ENCODE measurements at regions not wholly inside any gene's neighbourhood (a gene's known extent, or its start where the extent isn't known, plus 50 kb on each side); places are given as distances from the start of the nearest gene placed in this dataset.
"Not testable (repeated sequence)": the region's sequence is repeated elsewhere in the genome, so short reads cannot be mapped to it uniquely, and the experiment has no call there.

DNA sequence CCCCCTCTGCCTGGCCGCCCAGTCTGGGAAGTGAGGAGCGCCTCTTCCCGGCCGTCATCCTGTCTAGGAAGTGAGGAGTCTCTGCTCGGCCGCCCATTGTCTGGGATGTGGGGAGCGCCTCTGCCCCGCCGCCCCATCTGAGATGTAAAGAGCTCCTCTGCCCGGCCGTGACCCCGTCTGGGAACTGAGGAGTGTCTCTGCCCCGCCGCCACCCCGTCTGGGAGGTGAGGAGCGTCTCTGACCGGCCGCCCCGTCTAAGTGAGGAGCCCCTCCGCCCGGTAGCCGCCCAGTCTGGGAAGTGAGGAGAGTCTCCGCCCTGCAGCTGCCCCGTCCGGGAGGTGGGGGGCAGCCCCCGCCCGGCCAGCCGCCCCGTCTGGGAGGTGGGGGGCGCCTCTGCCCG is 228.9 kb downstream of the RPIA start:
- not testable (repeated sequence) for DNase-seq (ENCODE audit: low read depth, low spot score)

DNA sequence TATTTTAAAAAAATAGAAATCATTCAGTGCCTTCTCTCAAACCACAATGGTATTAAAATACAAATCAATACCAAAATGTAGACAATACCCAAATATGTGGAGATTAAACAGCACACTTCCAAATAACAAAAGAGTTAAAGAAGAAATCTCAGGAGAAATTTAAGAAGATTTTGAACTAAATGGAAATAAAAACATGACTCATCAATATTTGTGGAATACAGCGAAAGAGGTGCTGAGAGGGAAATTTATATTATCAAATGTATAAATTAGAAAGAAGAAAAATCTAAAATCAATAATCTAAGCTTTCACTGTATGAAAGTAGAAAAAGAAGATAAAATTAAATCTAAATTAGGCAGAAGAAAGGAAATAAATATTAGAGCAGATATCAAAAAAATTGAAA is 233.1 kb downstream of the RPIA start:
- no peak for DNase-seq (ENCODE audit: low read depth, low spot score)

DNA sequence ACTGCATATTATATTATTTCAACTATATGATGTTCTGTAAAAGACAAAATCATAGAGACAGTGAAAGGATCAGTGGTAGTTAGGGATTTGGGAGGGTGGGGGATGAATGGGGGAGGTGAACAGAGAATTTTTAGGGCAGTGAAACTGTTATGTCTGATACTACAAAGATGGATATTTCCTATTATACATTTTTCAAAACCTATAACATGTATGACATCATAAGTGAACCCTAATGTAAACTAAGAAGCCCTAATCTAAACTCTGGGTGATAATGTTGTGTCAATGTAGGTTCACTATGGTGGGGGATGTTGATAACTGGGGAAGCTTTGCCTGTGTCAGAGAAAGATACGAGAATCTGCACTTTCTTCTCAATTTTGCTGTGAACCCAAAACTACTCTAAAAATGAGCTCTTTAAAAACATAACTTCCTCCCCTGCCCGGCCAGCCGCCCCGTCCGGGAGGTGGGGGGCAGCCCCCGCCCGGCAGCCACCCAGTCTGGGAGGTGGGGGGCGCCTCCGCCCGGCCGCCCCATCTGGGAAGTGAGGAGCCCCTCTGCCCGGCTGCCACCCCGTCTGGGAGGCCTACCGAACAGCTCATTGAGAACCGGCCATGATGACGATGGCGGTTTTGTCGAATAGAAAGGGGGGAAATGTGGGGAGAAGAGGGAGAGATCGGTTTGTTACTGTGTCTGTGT is 234.4 kb downstream of the RPIA start:
- no peak for DNase-seq (ENCODE audit: low read depth, low spot score)

DNA sequence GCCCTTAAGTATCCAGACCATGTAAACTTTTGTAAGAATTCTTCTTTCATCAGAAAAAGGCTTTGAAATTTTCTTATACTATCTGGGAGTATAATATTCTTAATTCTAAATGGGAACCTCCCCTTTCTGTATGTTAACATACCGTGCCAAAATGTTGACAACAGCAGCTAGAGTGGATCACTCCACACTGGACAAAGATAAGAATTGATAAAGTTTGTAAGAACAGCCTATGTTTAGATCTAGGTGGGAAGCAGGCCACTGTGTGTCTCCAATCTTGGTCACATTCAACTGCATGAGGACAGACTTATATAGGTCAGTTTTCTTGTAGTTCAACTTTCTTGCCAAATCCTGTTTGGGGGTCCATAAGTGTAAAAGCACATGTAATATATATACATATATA is 235.7 kb downstream of the RPIA start:
- DNase-seq (ENCODE audit: low read depth, low spot score) = no peak

DNA sequence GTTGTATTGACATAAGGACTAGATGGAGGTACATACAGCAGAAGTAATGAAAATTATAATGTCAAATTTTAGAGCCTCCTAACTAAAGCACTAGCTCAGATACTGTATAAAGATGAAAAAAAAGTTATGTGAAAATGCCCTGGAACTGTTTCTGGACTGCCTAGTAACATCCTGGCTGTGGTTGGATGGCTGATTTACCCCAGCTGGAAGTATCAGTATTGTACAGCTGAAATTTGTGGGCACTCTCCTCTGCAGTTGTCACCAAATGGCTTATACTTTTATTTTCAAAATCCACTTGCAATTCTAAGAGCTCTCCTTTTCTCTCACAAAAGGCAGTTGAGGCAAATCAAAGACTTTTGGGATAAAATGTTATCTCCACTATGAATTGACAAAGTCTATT is 239.2 kb downstream of the RPIA start:
- DNase-seq (ENCODE audit: low read depth, low spot score) = no peak

DNA sequence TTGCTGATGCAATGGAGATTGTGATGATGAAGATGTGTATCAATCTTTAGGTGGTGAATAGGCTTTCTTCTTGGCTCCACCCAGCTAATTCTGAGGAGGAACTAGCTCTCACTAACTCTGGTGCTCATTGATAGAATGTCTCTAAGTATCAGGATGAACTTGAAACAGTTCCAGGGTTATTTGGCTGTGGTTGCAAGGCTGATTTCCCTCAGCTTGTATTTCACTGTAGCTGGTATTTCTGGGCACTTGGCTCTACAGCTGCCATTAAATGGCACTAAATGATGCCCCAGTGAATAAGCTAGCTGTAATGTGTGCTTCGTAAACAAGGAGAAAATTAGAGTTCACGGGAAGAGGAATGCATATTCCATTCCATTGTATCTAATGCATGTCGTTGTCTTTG is 241.2 kb downstream of the RPIA start:
- no peak for DNase-seq (ENCODE audit: low read depth, low spot score)

DNA sequence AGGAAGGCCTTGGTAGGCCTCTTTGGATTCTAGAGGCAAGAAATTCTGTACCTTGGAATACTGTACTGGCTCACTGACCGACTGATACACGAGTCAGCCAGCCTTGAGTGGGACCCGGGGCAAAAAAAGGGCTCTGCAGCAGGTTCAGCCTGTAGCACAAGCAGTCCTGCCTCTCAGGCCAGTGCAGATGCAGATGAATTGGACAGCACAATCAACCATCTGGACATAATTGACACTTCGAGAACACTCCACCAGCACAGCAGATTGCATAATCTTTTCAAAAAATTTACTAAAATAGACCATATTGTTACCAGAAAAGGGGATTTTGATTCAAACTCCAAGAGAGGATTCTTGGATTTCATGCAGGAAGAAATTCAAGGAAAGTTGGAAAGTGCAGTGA is 241.6 kb downstream of the RPIA start:
- no peak for DNase-seq (ENCODE audit: low read depth, low spot score)

DNA sequence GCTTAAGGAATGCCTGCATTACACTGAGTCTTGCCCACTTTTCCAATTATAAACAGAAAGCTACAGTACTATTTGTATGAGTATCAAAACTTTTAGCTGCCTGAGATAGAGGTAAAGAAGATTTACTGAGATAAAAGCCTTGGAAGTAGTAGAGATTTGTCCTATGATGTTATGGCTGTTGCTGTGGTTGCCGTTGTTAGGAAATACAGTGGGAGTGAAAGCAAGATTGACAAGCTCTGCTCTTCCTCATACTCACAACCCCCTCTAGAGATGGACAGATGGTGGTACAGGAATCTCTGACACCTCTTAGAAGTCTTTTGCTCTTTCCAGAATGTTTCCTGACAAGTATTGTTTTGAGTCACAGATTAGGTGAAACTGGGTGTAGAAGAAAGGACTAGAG is 242.5 kb downstream of the RPIA start:
- no peak for DNase-seq (ENCODE audit: low read depth, low spot score)

DNA sequence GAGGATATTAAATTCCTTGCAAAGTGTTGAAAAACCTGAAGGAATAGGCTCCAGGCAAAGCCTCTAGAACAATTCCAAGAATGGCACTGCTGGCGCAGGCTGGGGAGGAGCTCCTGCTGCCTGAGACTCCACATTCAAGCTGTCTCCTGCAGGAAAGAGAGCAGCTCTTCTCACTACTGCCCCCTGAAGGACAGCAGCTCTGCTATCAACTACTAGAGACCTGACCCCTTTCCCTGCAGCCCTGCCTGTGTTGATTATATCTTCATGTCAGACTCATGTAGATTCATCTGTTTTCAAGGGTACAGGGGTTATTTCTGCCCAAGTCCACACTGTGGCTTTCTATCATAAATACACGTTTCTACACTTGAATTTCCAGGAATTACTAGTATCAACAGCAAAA is 249.7 kb downstream of the RPIA start:
- not testable (repeated sequence) for DNase-seq (ENCODE audit: low read depth, low spot score)

DNA sequence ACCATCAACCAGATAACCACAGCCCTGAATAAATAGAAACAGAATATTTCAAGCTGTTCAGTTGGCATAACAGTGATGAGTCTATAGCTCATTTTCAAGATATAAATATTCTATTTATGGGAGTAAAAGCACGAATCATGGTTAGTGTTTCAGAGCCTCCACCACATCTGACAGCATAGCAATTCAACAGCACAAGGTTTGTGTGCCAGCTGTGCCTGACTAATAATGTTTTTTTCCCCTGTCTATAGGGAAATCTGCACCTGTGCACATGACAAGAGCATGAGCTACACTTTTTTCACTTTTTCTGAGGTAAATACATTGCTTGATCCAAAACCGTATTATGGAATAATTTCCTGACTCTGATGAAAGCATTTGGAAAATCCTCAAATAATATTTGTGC is 251.3 kb downstream of the RPIA start:
- no peak for DNase-seq (ENCODE audit: low read depth, low spot score)

DNA sequence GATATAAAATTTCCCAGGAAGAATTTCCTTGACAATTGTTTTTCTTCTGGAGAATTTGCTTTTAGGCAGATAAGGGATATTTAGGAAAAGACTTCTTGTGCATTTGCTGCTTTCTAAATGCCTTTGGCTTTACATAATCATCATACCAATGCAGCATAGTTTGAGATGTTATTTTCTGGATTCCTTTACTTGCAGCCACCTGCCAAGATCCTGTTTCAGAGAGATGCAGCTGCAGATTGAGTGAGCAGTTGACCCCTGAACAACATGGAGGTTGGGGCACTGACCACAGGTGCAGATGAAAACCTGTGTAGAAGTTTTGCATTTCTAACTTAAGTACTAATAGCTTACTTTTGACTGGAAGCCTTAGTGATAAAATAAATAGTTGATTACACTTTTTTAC is 257.9 kb downstream of the RPIA start:
- DNase-seq (ENCODE audit: low read depth, low spot score) = no peak

DNA sequence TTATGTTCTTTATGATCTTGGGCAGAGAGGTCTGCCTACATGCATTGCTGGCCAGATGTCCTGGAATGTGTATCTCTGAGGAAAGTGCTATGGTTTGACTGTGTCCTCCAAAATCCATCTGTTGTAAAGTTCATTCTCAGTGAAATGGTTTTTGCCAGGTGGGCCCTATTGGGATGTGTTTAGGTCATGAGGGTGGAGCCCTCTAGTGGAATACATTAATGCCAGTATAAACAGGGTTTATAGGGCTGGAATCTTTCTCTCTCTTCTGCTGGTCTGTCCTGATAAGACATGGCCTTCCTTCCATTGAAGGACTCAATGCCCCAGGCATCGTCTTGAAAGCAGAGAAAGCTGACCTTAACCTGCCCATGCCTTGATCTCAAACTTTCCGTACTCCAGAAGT is 258.5 kb downstream of the RPIA start:
- DNase-seq (ENCODE audit: low read depth, low spot score) = no peak

DNA sequence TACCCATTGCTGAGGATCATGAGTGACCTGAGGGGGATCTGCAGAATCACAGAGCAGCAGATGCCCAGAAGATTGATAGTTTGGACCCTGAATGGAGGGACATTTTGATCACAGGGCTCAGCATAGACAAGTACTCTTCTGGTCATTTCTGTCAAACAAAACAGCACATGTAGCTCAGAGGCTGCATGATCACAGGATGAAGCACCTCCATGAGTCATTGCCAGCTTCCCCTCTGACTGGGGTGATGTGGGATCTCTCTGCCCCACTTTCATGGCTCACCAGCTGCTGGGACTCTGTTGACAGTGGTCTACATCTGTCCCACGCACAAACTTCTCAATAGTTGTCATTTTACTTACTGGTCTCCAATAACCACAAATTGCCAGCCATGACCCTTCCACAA is 264.1 kb downstream of the RPIA start:
- no peak for DNase-seq (ENCODE audit: low read depth, low spot score)

DNA sequence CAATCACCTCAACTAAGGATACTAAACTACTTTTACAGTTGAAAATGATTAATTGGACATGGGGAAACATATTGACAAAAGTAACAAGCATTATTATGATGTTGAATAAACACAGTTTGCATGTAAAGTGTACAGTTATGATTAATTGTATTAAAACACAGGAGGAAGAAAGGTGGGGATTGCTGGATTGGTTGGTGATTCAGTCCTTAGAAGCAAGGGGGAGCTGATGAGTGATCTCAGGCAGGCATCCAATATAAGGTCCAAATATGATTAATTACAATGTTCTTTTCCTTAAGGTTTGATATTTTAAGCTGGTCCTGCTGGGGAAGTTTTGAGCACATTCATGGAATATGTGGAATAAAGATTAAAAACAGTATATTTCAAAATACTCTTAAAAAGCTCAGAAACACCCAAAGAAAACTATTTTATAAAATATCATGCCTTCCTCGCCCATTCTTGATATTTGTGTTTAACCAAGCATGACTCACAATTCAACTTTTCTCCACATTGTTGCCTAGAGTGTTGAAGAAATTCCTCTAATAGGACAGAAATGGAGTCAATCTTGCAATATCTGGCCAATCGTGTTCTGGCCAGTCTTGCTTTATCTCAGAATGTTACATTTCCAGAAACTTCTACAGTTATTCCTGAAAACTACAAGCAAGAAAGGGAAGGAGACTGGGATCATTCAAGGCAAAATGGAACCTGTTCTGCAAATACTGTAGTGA is 268.2 kb downstream of the RPIA start:
- no peak for DNase-seq (ENCODE audit: low read depth, low spot score)

DNA sequence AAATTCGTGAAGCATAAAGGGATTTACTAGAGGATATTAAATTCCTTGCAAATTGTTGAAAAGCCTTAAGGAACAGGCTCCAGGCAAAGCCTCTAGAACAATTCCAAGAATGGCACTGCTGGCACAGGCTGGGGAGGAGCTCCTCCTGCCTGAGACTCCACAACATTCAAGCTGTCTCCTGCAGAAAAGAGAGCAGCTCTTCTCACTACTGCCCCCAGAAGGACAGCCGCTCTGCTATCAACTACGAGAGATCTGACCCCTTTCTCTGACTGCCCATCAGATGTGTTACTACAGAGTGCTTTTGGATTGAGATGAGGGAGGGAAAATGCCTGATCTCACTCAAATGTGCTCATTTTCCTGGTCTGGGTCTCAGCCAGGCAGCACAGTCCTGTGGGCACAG is 269.9 kb downstream of the RPIA start:
- DNase-seq (ENCODE audit: low read depth, low spot score) = not testable (repeated sequence)

DNA sequence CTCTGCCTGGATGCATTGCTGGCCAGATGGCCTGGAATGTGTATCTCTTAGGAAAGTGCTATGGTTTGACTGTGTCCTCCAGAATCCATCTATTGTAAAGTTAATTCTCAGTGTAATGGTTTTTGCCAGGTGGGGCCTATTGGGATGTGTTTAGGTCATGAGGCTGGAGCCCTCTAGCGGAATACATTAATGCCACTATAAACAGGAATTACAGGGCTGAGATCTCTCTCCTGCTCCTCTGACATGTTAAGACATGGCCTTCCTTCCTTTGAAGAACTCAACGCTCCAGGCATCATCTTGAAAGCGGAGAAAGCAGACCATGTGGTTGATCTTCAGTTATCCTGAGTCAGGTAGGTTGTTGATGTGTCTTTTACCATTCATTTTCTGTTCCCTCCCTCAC is 276.4 kb downstream of the RPIA start:
- DNase-seq (ENCODE audit: low read depth, low spot score) = no peak

DNA sequence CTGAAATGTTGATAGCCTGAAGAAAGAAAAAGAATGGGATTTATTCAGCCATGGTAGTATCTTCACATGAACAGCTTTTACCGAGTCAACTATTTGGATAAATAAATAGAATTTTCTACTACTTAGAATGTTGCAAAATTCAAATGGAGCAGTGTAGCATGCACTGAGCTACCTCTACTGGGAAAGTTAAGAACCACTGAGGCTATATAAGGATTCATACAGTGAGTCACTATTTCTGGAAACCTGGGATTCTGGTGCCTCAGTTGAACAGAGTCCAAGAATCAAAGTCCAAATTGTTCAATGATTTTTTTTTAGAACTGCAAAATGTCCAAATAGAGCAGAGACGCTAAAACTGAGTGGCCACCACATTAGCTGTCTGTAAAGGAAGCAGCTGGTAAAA is 286.5 kb downstream of the RPIA start:
- not testable (repeated sequence) for DNase-seq (ENCODE audit: low read depth, low spot score)

DNA sequence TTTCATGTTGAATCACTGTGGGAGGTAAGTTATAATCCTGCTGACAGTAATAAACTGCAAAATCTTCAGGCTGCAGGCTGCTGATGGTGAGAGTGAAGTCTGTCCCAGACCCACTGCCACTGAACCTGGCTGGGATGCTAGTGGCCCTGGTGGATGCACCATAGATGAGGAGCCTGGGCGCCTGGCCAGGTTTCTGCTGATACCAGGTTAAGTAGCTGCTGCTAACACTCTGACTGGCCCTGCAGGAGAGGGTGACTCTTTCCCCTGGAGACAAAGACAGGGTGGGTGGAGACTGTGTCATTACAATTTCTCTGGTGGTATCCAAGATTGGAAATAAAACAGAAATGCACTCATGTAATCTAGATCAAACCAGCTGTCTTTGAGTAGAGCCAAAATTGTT is 287.0 kb downstream of the RPIA start:
- DNase-seq (ENCODE audit: low read depth, low spot score) = not testable (repeated sequence)

DNA sequence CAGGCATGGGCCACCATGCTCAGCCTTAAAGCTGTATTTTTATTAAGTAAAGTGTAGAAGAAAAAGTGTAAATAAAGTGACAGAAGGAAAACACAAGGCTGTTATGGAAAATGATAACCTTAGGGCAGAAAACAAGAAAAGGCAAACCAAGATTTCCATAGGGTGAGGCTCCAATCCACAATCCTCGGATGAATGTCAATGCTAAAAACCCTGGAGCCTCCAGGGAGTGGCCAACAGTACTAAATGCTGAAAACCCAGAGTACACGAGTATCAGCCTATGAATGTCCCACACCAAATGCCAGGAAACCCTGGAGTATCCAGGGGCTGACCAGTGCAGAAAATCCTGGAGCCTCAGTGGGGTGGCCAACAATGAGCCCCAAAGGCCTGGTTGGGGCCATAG is 292.6 kb downstream of the RPIA start:
- not testable (repeated sequence) for DNase-seq (ENCODE audit: low read depth, low spot score)

DNA sequence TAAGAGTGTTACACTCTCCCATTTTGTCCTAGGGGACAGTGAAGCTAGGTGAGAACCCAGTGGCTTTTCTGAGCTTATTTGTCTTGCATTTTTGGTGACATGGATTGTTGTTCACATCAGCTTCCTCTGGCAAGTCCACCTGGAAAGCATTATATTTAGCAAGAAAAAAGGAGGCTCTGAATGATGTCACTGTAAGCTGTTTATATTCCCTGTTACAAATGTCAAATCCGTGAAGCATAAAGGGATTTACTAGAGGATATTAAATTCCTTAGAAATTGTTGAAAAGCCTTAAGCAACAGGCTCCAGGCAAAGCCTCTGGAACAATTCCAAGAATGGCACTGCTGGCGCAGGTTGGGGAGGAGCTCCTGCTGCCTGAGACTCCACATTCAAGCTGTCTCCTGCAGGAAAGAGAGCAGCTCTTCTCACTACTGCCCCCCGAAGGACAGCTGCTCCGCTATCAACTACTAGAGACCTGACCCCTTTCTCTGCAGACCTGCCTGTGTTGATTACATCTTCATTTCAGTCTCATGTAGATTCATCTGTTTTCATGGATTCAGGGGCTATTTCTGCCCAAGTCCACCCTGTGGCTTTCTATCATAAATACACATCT is 295.4 kb downstream of the RPIA start:
- not testable (repeated sequence) for DNase-seq (ENCODE audit: low read depth, low spot score)

DNA sequence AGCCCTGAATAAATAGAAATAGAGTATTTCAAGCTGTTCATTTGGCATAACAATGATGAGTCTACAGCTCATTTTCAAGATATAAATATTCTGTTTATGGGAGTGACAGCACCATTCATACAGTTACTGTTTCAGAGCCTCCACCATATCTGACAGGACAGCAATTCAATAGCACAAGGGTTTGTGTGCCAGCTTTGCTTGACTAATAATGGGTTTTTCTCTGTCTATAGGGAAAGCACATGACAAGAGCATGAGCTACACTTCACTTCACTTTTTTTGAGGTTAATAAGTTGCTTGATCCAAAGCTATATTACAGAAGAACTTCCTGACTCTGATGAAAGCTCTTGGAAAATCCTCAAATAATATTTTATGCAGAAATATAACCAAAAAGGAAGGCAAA is 297.1 kb downstream of the RPIA start:
- not testable (repeated sequence) for DNase-seq (ENCODE audit: low read depth, low spot score)

DNA sequence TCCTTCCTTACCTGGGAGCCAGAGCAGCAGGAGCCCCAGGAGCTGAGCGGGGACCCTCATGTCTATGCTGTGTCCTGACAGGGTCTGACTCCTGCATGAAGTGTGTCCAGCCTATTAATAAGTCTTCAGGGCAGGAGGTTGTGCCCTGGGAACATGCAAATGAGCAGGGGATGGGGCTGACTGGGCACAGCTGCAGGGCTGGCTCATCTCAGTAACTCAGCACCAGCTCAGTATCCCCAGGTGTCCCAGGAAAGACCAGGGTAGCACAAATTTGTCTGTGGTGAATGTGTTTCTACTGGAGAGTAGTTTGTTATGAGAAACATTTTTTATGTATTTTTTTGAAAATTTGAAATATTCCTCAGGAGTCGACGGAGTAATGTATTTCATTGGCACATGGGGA is 301.3 kb downstream of the RPIA start:
- not testable (repeated sequence) for DNase-seq (ENCODE audit: low read depth, low spot score)

DNA sequence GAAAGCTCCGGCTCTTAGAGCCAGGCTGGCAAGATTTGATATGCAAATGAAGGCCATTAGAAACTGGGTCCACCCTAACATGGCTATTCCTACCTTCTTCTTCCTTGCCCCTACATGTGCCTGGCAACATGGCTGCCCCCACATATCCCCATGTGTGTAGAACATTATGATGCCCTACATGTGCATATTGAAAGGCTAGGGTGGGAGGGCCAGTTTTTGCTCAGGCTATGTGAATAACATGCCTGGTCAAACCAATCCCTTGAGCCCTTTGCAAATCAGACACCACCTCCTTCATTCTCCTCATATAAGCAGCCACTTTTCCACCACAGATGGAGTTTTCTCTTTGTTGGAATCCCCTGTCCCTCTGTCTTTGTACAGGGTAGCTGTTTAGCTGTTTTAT is 303.4 kb downstream of the RPIA start:
- not testable (repeated sequence) for DNase-seq (ENCODE audit: low read depth, low spot score)

Data from brain pericyte (primary cell).